ENCODE measurements at regions not wholly inside any gene's neighbourhood (a gene's known extent, or its start where the extent isn't known, plus 50 kb on each side); places are given as distances from the start of the nearest gene placed in this dataset.

DNA sequence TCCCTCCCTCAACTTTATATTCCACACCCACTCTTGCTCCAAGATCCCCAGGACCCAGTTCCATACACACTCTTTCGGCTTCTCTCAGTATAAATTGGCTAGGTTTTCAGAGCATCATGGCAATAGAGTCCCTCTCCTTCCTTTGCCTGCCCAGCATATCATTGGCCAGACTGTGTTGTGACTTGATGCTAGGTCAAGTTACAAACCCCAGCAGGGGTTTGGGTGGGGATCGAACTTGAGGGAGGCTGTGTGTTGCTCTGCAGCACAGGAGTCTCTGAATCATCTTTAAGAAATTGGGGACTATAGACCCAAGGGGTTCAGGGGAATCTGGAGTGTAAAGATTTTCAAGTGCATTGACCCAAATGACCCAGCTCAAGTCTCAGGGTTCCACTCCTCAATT, 477.5 kb upstream of the MEIS1 start:
- ChIA-PET POLR2A (no interaction called here), CTCF (no interaction called here)
- no peak for ATAC-seq
- no peak overlapping the region for H3K4me3 Mint-ChIP-seq
- no peaks in the 10 kb centered on the region for H3K4me1 Mint-ChIP-seq
- H3K27me3 Mint-ChIP-seq: no peaks in the 10 kb centered on the region
- no peaks in the 10 kb centered on the region for H3K36me3 Mint-ChIP-seq (ENCODE audit: low read depth)
- H3K27ac Mint-ChIP-seq: no peak overlapping the region
- no peak for DNase-seq
- H3K9me3 Mint-ChIP-seq (ENCODE audit: low read depth): peaks cover 8% of the 10 kb centered on the region
- intact Hi-C loops (cut with DNase I, micrococcal nuclease): no loop called here

DNA sequence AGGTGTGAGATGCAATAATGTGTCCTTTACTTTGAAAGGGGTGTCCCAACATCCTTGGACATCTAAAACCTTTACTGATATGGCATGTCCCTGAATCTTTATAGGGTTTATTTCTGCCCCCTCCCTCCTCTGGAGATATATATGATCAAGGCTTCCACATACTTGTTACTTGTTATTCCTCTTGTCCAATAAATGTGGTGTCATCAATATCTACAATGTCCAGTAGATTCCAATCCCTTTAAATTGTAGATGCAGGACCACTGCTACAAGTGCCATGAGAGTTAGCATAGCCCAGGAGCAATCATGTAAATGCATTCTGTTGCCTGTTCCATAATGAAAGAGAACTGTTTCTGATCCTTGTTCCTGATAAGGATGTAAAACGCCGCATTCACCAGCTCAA, 479.7 kb upstream of the MEIS1 start:
- intact Hi-C loops (cut with DNase I, micrococcal nuclease): no loop called here
- no peaks in the 10 kb centered on the region for H3K27me3 Mint-ChIP-seq
- ATAC-seq (no peak), DNase-seq (no peak)
- no peaks in the 10 kb centered on the region for H3K4me1 Mint-ChIP-seq
- no peaks in the 10 kb centered on the region for H3K36me3 Mint-ChIP-seq (ENCODE audit: low read depth)
- POLR2A ChIA-PET: no interaction called here
- no peak overlapping the region for H3K4me3 Mint-ChIP-seq
- peaks cover 2% of the 10 kb centered on the region for H3K9me3 Mint-ChIP-seq (ENCODE audit: low read depth)
- no peak overlapping the region for H3K27ac Mint-ChIP-seq
- CTCF ChIA-PET: interaction anchor here (1.1 kb wide), 1 partner anchor 9 kb away, joined by 3 read pairs; no protein-coding TSS in a partner anchor

DNA sequence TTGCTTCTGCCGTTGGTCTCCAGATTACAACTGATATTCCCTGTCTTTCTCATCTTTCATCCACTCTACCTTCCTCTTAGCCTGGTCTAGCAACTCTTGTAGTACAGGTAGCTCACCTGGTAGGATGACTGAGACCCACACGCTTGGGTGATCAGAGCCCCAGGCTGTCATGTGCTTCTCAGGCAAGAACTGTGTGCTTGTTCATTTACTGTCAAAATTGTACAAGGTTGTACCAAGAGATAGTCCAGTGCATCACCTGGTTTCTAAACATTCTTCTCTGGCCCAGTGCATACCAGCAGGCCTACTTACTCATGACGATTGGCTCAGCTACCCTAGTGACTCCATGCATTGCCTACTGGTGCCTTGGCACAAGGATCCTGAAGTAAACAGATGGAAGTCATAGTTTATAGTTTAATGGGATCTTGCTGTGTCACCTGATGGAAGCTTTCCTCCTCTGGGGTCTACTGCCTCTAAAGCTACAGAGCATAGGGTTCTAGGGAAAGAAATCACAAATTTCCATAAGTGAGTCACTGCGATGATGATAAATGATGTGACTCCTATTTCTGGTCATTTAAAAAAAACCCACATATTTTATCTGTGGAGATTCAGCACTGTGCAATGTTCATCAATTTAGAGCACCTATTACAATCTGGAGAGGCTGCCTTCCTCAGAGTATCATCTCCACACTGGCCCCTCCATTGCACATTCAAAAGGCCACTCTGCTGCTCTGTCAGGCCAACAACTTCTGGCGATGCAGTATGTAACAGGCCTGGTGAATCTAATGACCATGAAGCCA, 481.8 kb upstream of the MEIS1 start:
- intact Hi-C loops (cut with DNase I, micrococcal nuclease): no loop called here
- no peaks in the 10 kb centered on the region for H3K4me1 Mint-ChIP-seq
- no peak overlapping the region for H3K27ac Mint-ChIP-seq
- peaks cover 2% of the 10 kb centered on the region for H3K9me3 Mint-ChIP-seq (ENCODE audit: low read depth)
- no peak overlapping the region for H3K4me3 Mint-ChIP-seq
- H3K36me3 Mint-ChIP-seq (ENCODE audit: low read depth): no peaks in the 10 kb centered on the region
- H3K27me3 Mint-ChIP-seq: peaks cover 3% of the 10 kb centered on the region
- DNase-seq: no peak
- ChIA-PET POLR2A (no interaction called here), CTCF (no interaction called here)
- no peak for ATAC-seq

DNA sequence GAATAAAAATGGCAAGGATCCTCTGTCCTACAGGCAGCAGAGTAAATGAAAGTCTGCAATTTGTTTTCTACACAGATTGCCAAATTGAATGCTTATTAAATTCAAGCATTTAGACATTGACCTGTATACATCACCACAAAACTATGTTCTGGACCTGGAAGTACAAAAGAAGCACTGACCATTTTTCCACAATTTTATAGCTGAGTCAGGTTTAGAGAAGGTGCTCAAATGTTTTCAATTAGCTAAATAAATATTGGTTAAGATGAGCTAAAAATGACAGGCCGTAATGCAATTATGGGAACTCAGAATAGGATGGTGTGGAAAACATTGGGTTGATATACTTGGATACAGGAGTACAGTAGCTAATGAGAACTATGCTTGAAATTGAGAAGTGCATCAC, 490.7 kb upstream of the MEIS1 start:
- ChIA-PET POLR2A (no interaction called here), CTCF (no interaction called here)
- no peak overlapping the region for H3K4me3 Mint-ChIP-seq
- no peak overlapping the region for H3K27ac Mint-ChIP-seq
- DNase-seq (no peak), ATAC-seq (no peak)
- peaks cover 3% of the 10 kb centered on the region for H3K27me3 Mint-ChIP-seq
- no peaks in the 10 kb centered on the region for H3K9me3 Mint-ChIP-seq (ENCODE audit: low read depth)
- intact Hi-C loops (cut with DNase I, micrococcal nuclease): no loop called here
- H3K4me1 Mint-ChIP-seq: no peaks in the 10 kb centered on the region
- no peaks in the 10 kb centered on the region for H3K36me3 Mint-ChIP-seq (ENCODE audit: low read depth)

DNA sequence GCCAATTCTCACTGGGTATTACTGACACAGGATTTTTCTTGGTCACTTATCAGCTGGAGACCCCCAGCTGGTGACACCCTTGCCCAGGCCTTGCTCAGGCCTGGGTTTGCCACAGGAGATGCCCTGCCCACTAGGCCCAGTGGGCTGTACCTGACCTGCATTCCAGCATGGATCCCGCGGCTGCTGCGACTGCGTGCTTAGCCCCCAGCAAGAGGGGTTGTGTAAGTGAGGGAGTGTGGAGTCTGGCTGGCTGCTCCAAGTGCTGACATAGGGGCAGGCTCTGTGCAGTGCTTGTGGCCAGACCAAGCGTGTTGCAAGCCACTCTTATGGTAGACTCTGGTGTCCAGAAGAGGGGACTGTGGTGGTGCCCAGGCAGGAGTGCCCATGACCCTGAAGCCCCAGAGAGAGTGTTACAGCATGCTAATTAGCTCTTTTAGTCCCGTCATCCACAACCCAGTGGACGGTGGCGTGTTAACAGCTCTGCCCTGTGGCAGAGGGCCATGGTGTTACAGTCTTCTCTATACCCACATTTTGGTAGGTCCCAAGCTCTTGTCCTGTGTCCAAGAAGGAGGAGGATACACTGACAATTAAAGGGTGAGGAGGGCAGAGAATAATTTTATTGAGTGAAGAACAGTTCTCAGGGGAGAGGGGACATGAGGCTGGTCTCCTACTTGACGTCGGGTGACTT, 491.7 kb upstream of the MEIS1 start:
- Mint-ChIP-seq H3K27me3 (no peaks in the 10 kb centered on the region), H3K27ac (no peak overlapping the region), H3K4me3 (no peak overlapping the region), H3K36me3 (ENCODE audit: low read depth) (no peaks in the 10 kb centered on the region), H3K9me3 (ENCODE audit: low read depth) (no peaks in the 10 kb centered on the region), H3K4me1 (no peaks in the 10 kb centered on the region)
- ChIA-PET POLR2A (no interaction called here), CTCF (no interaction called here)
- ATAC-seq (no peak), DNase-seq (no peak)
- intact Hi-C loops (cut with DNase I, micrococcal nuclease): no loop called here

DNA sequence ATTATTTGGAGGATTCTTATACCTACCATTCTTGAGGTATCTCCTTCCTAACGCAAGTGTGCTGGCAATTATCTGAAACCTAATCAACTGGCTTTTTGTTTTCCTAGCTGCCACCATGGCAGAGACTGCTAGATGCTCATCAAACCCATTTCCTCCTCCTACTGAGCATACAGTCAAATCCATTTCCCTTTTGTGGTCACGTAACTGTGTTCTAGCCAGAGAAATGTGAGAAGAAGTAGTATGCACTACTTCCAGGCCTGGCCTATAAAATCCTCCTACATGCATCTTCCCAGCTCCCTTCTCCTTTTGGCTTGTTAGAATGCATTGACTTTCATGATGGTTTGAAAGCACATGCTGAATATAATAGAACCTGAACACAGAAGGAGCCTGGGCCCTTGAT, 494.1 kb upstream of the MEIS1 start:
- ATAC-seq (no peak), DNase-seq (no peak)
- Mint-ChIP-seq H3K27me3 (no peaks in the 10 kb centered on the region), H3K4me1 (no peaks in the 10 kb centered on the region), H3K4me3 (no peak overlapping the region), H3K9me3 (ENCODE audit: low read depth) (no peaks in the 10 kb centered on the region), H3K27ac (no peak overlapping the region), H3K36me3 (ENCODE audit: low read depth) (no peaks in the 10 kb centered on the region)
- intact Hi-C loops (cut with DNase I, micrococcal nuclease): no loop called here
- CTCF ChIA-PET: no interaction called here
- POLR2A ChIA-PET: no interaction called here

DNA sequence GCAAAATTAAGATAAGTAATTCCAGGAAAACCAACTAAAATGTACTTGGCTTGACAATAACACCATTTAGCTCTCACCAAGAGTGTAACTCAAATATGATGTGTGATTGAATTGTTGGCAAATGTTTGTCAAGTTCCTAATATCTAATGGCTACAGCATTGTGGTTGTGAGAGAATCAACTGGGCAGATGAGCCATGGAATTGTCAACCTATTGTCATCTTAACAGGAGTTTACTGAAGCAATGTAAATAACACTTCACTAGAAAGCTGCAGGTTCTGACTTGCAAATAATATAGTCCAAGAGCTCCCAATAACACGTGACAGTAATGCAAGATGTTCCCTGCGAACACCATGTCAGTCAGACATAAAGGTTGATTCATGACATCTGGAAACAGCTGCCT, 495.2 kb upstream of the MEIS1 start:
- Mint-ChIP-seq H3K27ac (no peak overlapping the region), H3K9me3 (ENCODE audit: low read depth) (no peaks in the 10 kb centered on the region), H3K4me3 (no peak overlapping the region), H3K36me3 (ENCODE audit: low read depth) (no peaks in the 10 kb centered on the region), H3K27me3 (no peaks in the 10 kb centered on the region), H3K4me1 (no peaks in the 10 kb centered on the region)
- CTCF ChIA-PET: no interaction called here
- intact Hi-C loops (cut with DNase I, micrococcal nuclease): no loop called here
- DNase-seq (no peak), ATAC-seq (no peak)
- POLR2A ChIA-PET: no interaction called here

DNA sequence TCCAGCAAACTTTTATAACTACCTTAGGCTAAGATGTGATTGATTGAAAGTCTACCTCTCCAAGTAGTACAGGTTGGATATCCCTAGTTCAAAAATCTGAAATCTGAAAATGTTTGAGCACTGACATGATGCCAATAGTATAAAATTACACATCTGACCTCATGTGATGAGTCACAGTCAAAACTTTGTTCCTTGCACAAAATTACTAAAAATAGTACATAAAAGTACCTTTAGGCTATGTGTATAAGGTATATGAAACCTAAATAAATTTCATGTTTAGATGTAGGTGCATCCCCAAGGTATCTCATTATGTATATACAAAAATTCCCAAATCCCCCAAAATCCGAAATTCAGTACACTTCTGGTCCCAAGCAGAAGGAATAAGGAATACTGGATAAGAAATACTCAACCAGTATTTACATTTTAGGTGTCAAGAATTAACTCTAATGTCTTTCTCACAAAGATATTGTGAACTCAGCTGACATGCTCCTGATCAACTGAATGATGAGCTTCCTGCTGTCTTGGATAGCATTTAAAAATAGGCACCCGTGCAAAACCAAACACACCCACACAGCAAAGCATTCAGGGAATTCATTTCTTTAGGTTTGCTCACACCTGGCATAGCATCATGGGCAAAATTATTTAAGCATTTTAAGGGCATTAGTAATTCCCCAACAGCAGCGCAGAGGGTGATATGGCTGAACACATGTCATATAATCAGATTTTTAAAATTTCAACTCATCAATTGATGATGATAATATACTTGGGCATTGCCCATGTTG, 497.4 kb upstream of the MEIS1 start:
- ChIA-PET CTCF (no interaction called here), POLR2A (no interaction called here)
- Mint-ChIP-seq H3K9me3 (ENCODE audit: low read depth) (no peaks in the 10 kb centered on the region), H3K36me3 (ENCODE audit: low read depth) (no peaks in the 10 kb centered on the region), H3K4me1 (no peaks in the 10 kb centered on the region), H3K27me3 (peaks cover 3% of the 10 kb centered on the region), H3K4me3 (no peak overlapping the region), H3K27ac (no peak overlapping the region)
- no peak for ATAC-seq
- intact Hi-C loops (cut with DNase I, micrococcal nuclease): no loop called here
- no peak for DNase-seq

DNA sequence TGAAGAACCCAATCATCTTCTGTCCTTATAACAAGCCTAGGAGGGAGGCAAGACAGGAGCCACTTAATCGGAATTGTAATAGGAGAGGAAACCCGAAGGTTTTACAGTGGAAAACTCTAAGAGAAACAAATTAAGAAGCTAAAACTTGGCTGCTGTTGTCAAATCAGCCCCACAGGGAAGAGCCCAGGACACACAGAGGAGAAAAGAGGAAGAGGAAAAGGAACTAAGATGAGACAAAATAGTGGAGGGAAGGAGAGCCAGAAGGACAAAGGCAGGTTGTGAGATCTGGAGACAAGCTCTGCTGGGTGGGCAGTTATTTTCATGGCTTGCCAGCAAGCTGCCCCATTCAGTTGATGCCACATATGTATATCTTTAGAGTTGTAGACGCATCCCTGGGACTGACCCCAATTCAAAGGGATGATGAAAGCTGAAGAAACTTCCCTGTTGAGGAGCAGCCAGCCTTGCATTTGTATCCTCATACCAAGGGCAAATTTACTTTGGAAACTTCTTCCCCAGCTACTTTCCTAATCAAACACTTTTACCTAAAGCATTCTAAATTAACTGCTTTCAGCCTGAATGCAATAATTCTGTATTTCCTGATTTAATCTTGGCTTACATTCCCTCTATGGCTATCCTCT, 499.8 kb upstream of the MEIS1 start:
- DNase-seq (no peak), ATAC-seq (no peak)
- H3K4me3 Mint-ChIP-seq: no peak overlapping the region
- no peak overlapping the region for H3K27ac Mint-ChIP-seq
- intact Hi-C loops (cut with DNase I, micrococcal nuclease): no loop called here
- no peaks in the 10 kb centered on the region for H3K4me1 Mint-ChIP-seq
- no peaks in the 10 kb centered on the region for H3K36me3 Mint-ChIP-seq (ENCODE audit: low read depth)
- POLR2A ChIA-PET: no interaction called here
- CTCF ChIA-PET: interaction anchor here (0.6 to 0.7 kb wide), 2 partner anchors 131 to 315 kb away, joined by 3 to 5 read pairs; no protein-coding TSS in a partner anchor
- H3K9me3 Mint-ChIP-seq (ENCODE audit: low read depth): peaks cover 2% of the 10 kb centered on the region
- H3K27me3 Mint-ChIP-seq: peaks cover 3% of the 10 kb centered on the region

DNA sequence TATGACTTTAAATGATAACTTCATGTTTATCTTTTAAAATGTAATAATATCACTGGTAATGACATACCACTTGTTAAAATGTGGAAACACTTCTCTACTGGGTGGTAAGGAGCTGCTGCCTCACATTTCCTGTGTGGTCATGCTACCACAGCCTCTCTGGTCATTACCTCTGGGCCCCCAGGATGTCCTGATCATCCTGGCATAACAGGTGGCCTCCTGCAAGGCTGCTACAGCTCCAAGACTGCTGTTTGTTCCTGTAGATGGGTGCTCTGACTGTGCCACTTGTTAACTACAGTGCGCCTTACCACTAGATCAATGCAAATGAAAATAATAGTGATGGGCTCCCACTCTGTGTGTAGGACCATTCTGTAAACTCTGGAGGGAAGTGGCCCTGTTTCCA, 500.2 kb upstream of the SPRED2 start:
- no peaks in the 10 kb centered on the region for H3K4me1 Mint-ChIP-seq
- H3K27me3 Mint-ChIP-seq: peaks cover 3% of the 10 kb centered on the region
- peaks cover 2% of the 10 kb centered on the region for H3K9me3 Mint-ChIP-seq (ENCODE audit: low read depth)
- intact Hi-C loops (cut with DNase I, micrococcal nuclease): no loop called here
- no peaks in the 10 kb centered on the region for H3K36me3 Mint-ChIP-seq (ENCODE audit: low read depth)
- ChIA-PET CTCF (no interaction called here), POLR2A (no interaction called here)
- DNase-seq (no peak), ATAC-seq (no peak)
- no peak overlapping the region for H3K27ac Mint-ChIP-seq
- no peak overlapping the region for H3K4me3 Mint-ChIP-seq

DNA sequence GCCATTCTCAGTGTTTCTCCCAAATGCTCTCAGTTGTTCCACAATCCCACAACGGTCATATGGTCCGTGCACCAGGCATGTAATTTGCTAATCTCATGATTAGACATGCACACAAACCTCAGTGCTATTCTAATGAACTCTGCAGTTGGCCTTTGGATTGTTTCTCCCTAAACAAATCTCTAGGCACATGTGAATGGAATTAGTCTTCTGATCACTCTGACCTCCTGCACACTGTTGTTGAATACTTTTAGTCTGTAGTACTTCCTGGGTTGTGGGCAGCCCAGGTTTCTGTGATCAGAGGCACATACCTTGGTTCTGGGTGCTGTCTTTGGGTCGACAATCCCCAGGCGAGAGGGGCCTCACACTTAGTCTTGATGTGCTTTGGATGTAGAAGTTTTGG, 498.7 kb upstream of the SPRED2 start:
- H3K4me3 Mint-ChIP-seq: no peak overlapping the region
- ATAC-seq (no peak), DNase-seq (no peak)
- ChIA-PET POLR2A (no interaction called here), CTCF (no interaction called here)
- H3K27me3 Mint-ChIP-seq: peaks cover 3% of the 10 kb centered on the region
- no peaks in the 10 kb centered on the region for H3K36me3 Mint-ChIP-seq (ENCODE audit: low read depth)
- intact Hi-C loops (cut with DNase I, micrococcal nuclease): no loop called here
- no peak overlapping the region for H3K27ac Mint-ChIP-seq
- peaks cover 5% of the 10 kb centered on the region for H3K9me3 Mint-ChIP-seq (ENCODE audit: low read depth)
- H3K4me1 Mint-ChIP-seq: no peaks in the 10 kb centered on the region

DNA sequence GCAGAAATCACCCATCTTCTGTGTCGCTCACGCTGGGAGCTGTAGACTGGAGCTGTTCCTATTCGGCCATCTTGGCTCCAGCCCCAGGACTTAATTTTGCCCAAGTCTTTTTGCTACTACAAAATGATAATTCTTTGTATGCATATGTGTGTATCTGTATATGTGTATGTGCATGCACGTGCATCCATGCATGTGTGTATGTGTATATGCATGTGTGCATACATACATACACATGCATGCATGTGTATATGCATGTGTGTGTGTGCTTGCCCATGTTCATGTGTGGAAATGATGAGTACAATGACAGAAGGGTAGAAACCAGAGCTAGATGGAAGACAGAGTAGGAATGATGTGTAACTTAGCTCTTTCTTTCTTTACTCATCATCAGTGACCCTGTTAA, 497.9 kb upstream of the SPRED2 start:
- H3K36me3 Mint-ChIP-seq (ENCODE audit: low read depth): no peaks in the 10 kb centered on the region
- ChIA-PET CTCF (no interaction called here), POLR2A (no interaction called here)
- peaks cover 3% of the 10 kb centered on the region for H3K27me3 Mint-ChIP-seq
- no peak overlapping the region for H3K27ac Mint-ChIP-seq
- ATAC-seq (no peak), DNase-seq (no peak)
- no peaks in the 10 kb centered on the region for H3K4me1 Mint-ChIP-seq
- intact Hi-C loops (cut with DNase I, micrococcal nuclease): no loop called here
- peaks cover 5% of the 10 kb centered on the region for H3K9me3 Mint-ChIP-seq (ENCODE audit: low read depth)
- H3K4me3 Mint-ChIP-seq: no peak overlapping the region

Data from activated CD4-positive, alpha-beta T cell treated with anti-CD3 and anti-CD28 coated beads for 36 hours (primary cell).